ENCODE measurements at regions not wholly inside any gene's neighbourhood (a gene's known extent, or its start where the extent isn't known, plus 50 kb on each side); places are given as distances from the start of the nearest gene placed in this dataset.

GRCh38 chr5:39670955-39671354 is 246.2 kb upstream of the DAB2 start:
- TF ChIP-seq CTCF (IDR thresholded peaks at IDR 0.05; ENCODE audit: unreplicated experiment) = no peak
- BruUV-seq (replicated peaks) = no TSS peak
- Mint-ChIP-seq H3K4me1 (ENCODE audit: insufficient read depth, unreplicated experiment) (no peaks in the 10 kb centered on the region), H3K27ac (ENCODE audit: low read depth, unreplicated experiment) (no peak overlapping the region), H3K4me3 (ENCODE audit: unreplicated experiment) (no peak overlapping the region), H3K9me3 (ENCODE audit: unreplicated experiment) (no peaks in the 10 kb centered on the region), H3K27me3 (ENCODE audit: insufficient read depth, unreplicated experiment) (no peaks in the 10 kb centered on the region), H3K36me3 (ENCODE audit: insufficient read depth, unreplicated experiment) (no peaks in the 10 kb centered on the region)
- ChIA-PET POLR2A (interaction anchor here (0.6 kb wide), 1 partner anchor 1043 kb away, joined by 3 read pairs; no protein-coding TSS in a partner anchor), CTCF (interaction anchor here (0.6 kb wide), 1 partner anchor 9 kb away, joined by 5 read pairs; no protein-coding TSS in a partner anchor)
- DNase-seq (ENCODE audit: unreplicated experiment) = no peak
- intact Hi-C loops (cut with micrococcal nuclease) = no loop called here

GRCh38 chr5:39670391-39670790 is 245.6 kb upstream of the DAB2 start:
- no peak overlapping the region for H3K27ac Mint-ChIP-seq (ENCODE audit: low read depth, unreplicated experiment)
- H3K4me1 Mint-ChIP-seq (ENCODE audit: insufficient read depth, unreplicated experiment) = no peaks in the 10 kb centered on the region
- POLR2A ChIA-PET = interaction anchor here (0.6 kb wide), 1 partner anchor 766 kb away, joined by 4 read pairs; no protein-coding TSS in a partner anchor
- H3K36me3 Mint-ChIP-seq (ENCODE audit: insufficient read depth, unreplicated experiment) = no peaks in the 10 kb centered on the region
- no peaks in the 10 kb centered on the region for H3K27me3 Mint-ChIP-seq (ENCODE audit: insufficient read depth, unreplicated experiment)
- intact Hi-C loops (cut with micrococcal nuclease) = no loop called here
- no peak for DNase-seq (ENCODE audit: unreplicated experiment)
- CTCF ChIA-PET = no interaction called here
- H3K9me3 Mint-ChIP-seq (ENCODE audit: unreplicated experiment) = no peaks in the 10 kb centered on the region
- no TSS peak for BruUV-seq (replicated peaks)
- no peak for TF ChIP-seq CTCF (IDR thresholded peaks at IDR 0.05; ENCODE audit: unreplicated experiment)
- H3K4me3 Mint-ChIP-seq (ENCODE audit: unreplicated experiment) = no peak overlapping the region

- Mint-ChIP-seq H3K27ac (ENCODE audit: low read depth, unreplicated experiment) (no peak overlapping the region), H3K4me1 (ENCODE audit: insufficient read depth, unreplicated experiment) (no peaks in the 10 kb centered on the region), H3K36me3 (ENCODE audit: insufficient read depth, unreplicated experiment) (no peaks in the 10 kb centered on the region), H3K9me3 (ENCODE audit: unreplicated experiment) (no peaks in the 10 kb centered on the region), H3K27me3 (ENCODE audit: insufficient read depth, unreplicated experiment) (no peaks in the 10 kb centered on the region), H3K4me3 (ENCODE audit: unreplicated experiment) (no peak overlapping the region)
- BruUV-seq (replicated peaks) = no TSS peak
- intact Hi-C loops (cut with micrococcal nuclease) = no loop called here
- DNase-seq (ENCODE audit: unreplicated experiment) = no peak
- TF ChIP-seq CTCF (IDR thresholded peaks at IDR 0.05; ENCODE audit: unreplicated experiment) = no peak
- ChIA-PET CTCF (interaction anchor here (0.6 kb wide), 2 partner anchors 331 to 1765 kb away, joined by 3 read pairs; no protein-coding TSS in a partner anchor), POLR2A (no interaction called here)
Observed at GRCh38 chr5:39668980-39669379, 244.2 kb upstream of the DAB2 start.

- no TSS peak for BruUV-seq (replicated peaks)
- ChIA-PET CTCF (interaction anchor here (0.6 kb wide), 1 partner anchor 1341 kb away, joined by 3 read pairs; no protein-coding TSS in a partner anchor), POLR2A (no interaction called here)
- H3K27ac Mint-ChIP-seq (ENCODE audit: low read depth, unreplicated experiment) = no peak overlapping the region
- H3K4me1 Mint-ChIP-seq (ENCODE audit: insufficient read depth, unreplicated experiment) = peaks cover 9% of the 10 kb centered on the region
- no peaks in the 10 kb centered on the region for H3K9me3 Mint-ChIP-seq (ENCODE audit: unreplicated experiment)
- H3K36me3 Mint-ChIP-seq (ENCODE audit: insufficient read depth, unreplicated experiment) = no peaks in the 10 kb centered on the region
- no peak for TF ChIP-seq CTCF (IDR thresholded peaks at IDR 0.05; ENCODE audit: unreplicated experiment)
- no peak for DNase-seq (ENCODE audit: unreplicated experiment)
- H3K27me3 Mint-ChIP-seq (ENCODE audit: insufficient read depth, unreplicated experiment) = no peaks in the 10 kb centered on the region
- H3K4me3 Mint-ChIP-seq (ENCODE audit: unreplicated experiment) = no peak overlapping the region
- intact Hi-C loops (cut with micrococcal nuclease) = no loop called here
Observed at GRCh38 chr5:39665328-39665727, 240.5 kb upstream of the DAB2 start.

Measured in MCF 10A (cell line).